Endodermal cell (in vitro differentiated cells): ENCODE measurements at regions not wholly inside any gene's neighbourhood (a gene's known extent, or its start where the extent isn't known, plus 50 kb on each side); places are given as distances from the start of the nearest gene placed in this dataset.

Experiments used
- DNase-seq: peaks from one replicate; pipeline ENCODE4 v3.0.0-alpha.2; 2017
- H3K27ac ChIP-seq: 2 replicates; pipeline ENCODE4 v1.5.1; 2013; ENCODE audit warnings: mild to moderate bottlenecking, low read depth, low read length, moderate library complexity
- H3K27me3 ChIP-seq: 2 replicates; pipeline ENCODE4 v1.6.1; 2013; ENCODE audit warnings: mild to moderate bottlenecking, low read length, moderate library complexity; ENCODE audit not compliant: insufficient read depth, control insufficient read depth, poor library complexity, severe bottlenecking
- H3K36me3 ChIP-seq: 2 replicates; pipeline ENCODE4 v1.7.0; 2013; ENCODE audit warnings: mild to moderate bottlenecking, low read length, moderate library complexity; ENCODE audit not compliant: control insufficient read depth, insufficient read depth
- H3K4me1 ChIP-seq: one replicate; pipeline ENCODE4 v1.7.0; 2013; ENCODE audit warnings: low read length; ENCODE audit not compliant: control insufficient read depth, insufficient read depth
- H3K4me3 ChIP-seq: 2 replicates; pipeline ENCODE4 v1.5.1; 2013; ENCODE audit warnings: mild to moderate bottlenecking, low read length, moderate library complexity
- H3K9ac ChIP-seq: 2 replicates; pipeline ENCODE4 v1.6.1; 2013; ENCODE audit warnings: mild to moderate bottlenecking, low read length, moderate library complexity; ENCODE audit not compliant: poor library complexity, severe bottlenecking; ENCODE audit errors: extremely low read depth
- H3K9me3 ChIP-seq: 2 replicates; pipeline ENCODE4 v1.6.1; 2013; ENCODE audit warnings: mild to moderate bottlenecking, low read length, moderate library complexity; ENCODE audit not compliant: control insufficient read depth
- H3K27ac Mint-ChIP-seq: 2 replicates; pipeline ENCODE4 v1.8.0; 2020; ENCODE audit warnings: mixed read lengths
- H3K27me3 Mint-ChIP-seq: 2 replicates; pipeline ENCODE4 v1.8.0; 2021; ENCODE audit warnings: mild to moderate bottlenecking, mixed read lengths; ENCODE audit not compliant: insufficient read depth
- H3K36me3 Mint-ChIP-seq: 2 replicates; pipeline ENCODE4 v1.8.0; 2020; ENCODE audit warnings: low read depth, mixed read lengths
- H3K4me1 Mint-ChIP-seq: 2 replicates; pipeline ENCODE4 v1.8.0; 2020; ENCODE audit warnings: mixed read lengths
- H3K4me3 Mint-ChIP-seq: 2 replicates; pipeline ENCODE4 v1.8.0; 2020; ENCODE audit warnings: mild to moderate bottlenecking, moderate library complexity, mixed read lengths
- H3K9me3 Mint-ChIP-seq: 2 replicates; pipeline ENCODE4 v1.8.0; 2020; ENCODE audit warnings: mild to moderate bottlenecking, mixed read lengths
- WGBS, 2 experiments: methylation state at CpG; one replicate each; pipeline versions ENCODE4 v1.1.5 to v1.1.7; 2013; ENCODE audit warnings: missing lambda C conversion rate in 2 of 2, mixed read lengths in 1 of 2; ENCODE audit not compliant: insufficient coverage in 1 of 2, insufficient read length in 1 of 2; 5-methylcytosine and 5-hydroxymethylcytosine counted together
- TF ChIP-seq, protein P1 (sequence below): fragments of 200-600 bp; sonication (generic); conservative IDR thresholded peaks from 2 replicates; pipeline ENCODE4 v1.5.0; 2021; ENCODE audit warnings: antibody characterized with exemption, mild to moderate bottlenecking

- H3K36me3 ChIP-seq, result no peaks in the 10 kb centered on the region
- Mint-ChIP-seq H3K27me3 (peaks cover 6% of the 10 kb centered on the region), H3K4me3 (no peak overlapping the region), H3K4me1 (no peaks in the 10 kb centered on the region), H3K27ac (no peak overlapping the region), H3K9me3 (no peaks in the 10 kb centered on the region), H3K36me3 (no peaks in the 10 kb centered on the region)
- WGBS, 2 experiments, result 71 to 100% methylated on average over 1 to 2 of the region's 2 CpGs
- TF ChIP-seq, protein P1, sequence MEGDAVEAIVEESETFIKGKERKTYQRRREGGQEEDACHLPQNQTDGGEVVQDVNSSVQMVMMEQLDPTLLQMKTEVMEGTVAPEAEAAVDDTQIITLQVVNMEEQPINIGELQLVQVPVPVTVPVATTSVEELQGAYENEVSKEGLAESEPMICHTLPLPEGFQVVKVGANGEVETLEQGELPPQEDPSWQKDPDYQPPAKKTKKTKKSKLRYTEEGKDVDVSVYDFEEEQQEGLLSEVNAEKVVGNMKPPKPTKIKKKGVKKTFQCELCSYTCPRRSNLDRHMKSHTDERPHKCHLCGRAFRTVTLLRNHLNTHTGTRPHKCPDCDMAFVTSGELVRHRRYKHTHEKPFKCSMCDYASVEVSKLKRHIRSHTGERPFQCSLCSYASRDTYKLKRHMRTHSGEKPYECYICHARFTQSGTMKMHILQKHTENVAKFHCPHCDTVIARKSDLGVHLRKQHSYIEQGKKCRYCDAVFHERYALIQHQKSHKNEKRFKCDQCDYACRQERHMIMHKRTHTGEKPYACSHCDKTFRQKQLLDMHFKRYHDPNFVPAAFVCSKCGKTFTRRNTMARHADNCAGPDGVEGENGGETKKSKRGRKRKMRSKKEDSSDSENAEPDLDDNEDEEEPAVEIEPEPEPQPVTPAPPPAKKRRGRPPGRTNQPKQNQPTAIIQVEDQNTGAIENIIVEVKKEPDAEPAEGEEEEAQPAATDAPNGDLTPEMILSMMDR, result no peak
- no peaks in the 10 kb centered on the region for H3K4me1 ChIP-seq
- DNase-seq, result peak; percentile 1
- no peaks in the 10 kb centered on the region for H3K27me3 ChIP-seq
- H3K9me3 ChIP-seq, result no peaks in the 10 kb centered on the region
- H3K9ac ChIP-seq, result no peak overlapping the region
- no peak overlapping the region for H3K4me3 ChIP-seq
- no peak overlapping the region for H3K27ac ChIP-seq
Observed at GRCh38 chr2:23208339-23208738, 176.6 kb upstream of the KLHL29 start.

DNA sequence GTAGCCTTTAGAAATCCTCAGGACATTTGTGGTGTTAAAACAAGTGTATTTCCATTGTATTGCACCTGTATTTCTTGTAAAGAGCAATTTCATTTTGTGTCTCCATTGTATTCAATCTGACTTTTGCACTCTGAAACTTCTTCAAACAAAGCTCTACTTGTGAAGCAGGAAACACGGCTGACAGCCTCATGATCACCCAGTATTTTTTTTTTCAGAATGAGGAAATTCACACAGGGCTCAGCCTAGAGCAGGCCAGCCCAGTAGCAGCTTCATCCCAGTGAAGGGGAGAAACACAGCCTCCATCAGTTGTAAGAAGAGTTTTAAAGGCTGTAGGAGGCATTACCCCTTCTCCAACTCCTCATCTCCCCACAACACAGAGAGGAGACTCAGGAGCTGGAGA, 175.9 kb upstream of the KLHL29 start:
- no peak overlapping the region for H3K27ac Mint-ChIP-seq

GRCh38 chr2:23211987-23212583, 172.9 kb upstream of the KLHL29 start:
- TF ChIP-seq, protein P1, result no peak
- H3K4me3 ChIP-seq, result no peak overlapping the region
- peaks cover 2% of the 10 kb centered on the region for H3K4me1 Mint-ChIP-seq
- H3K9me3 Mint-ChIP-seq, result no peaks in the 10 kb centered on the region
- 89 to 92% methylated on average over 5 of the region's 5 CpGs for WGBS, 2 experiments
- H3K27ac Mint-ChIP-seq, result no peak overlapping the region
- no peaks in the 10 kb centered on the region for H3K27me3 ChIP-seq
- no peak overlapping the region for H3K27ac ChIP-seq
- no peaks in the 10 kb centered on the region for H3K9me3 ChIP-seq
- no peak overlapping the region for H3K9ac ChIP-seq
- DNase-seq, result peak; percentile 20
- no peaks in the 10 kb centered on the region for H3K36me3 ChIP-seq
- no peaks in the 10 kb centered on the region for H3K4me1 ChIP-seq
- H3K36me3 Mint-ChIP-seq, result no peaks in the 10 kb centered on the region
- H3K27me3 Mint-ChIP-seq, result peaks cover 6% of the 10 kb centered on the region
- H3K4me3 Mint-ChIP-seq, result no peak overlapping the region

More for the DNA sequence above, 175.9 kb upstream of the KLHL29 start:
- no peaks in the 10 kb centered on the region for H3K9me3 ChIP-seq
- DNase-seq, result peak; percentile 9
- Mint-ChIP-seq H3K4me1 (peaks cover 2% of the 10 kb centered on the region), H3K36me3 (no peaks in the 10 kb centered on the region), H3K9me3 (no peaks in the 10 kb centered on the region), H3K27me3 (peaks cover 6% of the 10 kb centered on the region), H3K4me3 (no peak overlapping the region)
- no peak overlapping the region for H3K9ac ChIP-seq
- H3K36me3 ChIP-seq, result no peaks in the 10 kb centered on the region
- no peaks in the 10 kb centered on the region for H3K4me1 ChIP-seq
- TF ChIP-seq, protein P1, result no peak
- H3K27ac ChIP-seq, result no peak overlapping the region
- H3K27me3 ChIP-seq, result no peaks in the 10 kb centered on the region
- 0% methylated on average over 1 of the region's 1 CpG for WGBS, 2 experiments
- no peak overlapping the region for H3K4me3 ChIP-seq
